ENCODE measurements at regions not wholly inside any gene's neighbourhood (a gene's known extent, or its start where the extent isn't known, plus 50 kb on each side); places are given as distances from the start of the nearest gene placed in this dataset.

GRCh38 chr2:114201781-114202180 lies 240.7 kb upstream of the DPP10 start:
- no peak overlapping the region for H3K4me3 Mint-ChIP-seq
- no peak for DNase-seq (ENCODE audit: low spot score in 2 of 2, unreplicated experiment in 2 of 2)
- H3K27me3 Mint-ChIP-seq (ENCODE audit: low read depth): no peaks in the 10 kb centered on the region
- no peak overlapping the region for H3K27ac Mint-ChIP-seq
- H3K4me1 Mint-ChIP-seq: no peaks in the 10 kb centered on the region
- no peak for TF ChIP-seq CTCF (IDR thresholded peaks at IDR 0.05; ENCODE audit: unreplicated experiment)
- H3K36me3 Mint-ChIP-seq: no peaks in the 10 kb centered on the region
- H3K9me3 Mint-ChIP-seq: peaks cover 25% of the 10 kb centered on the region

GRCh38 chr2:114203679-114204078 lies 238.8 kb upstream of the DPP10 start:
- Mint-ChIP-seq H3K27ac (no peak overlapping the region), H3K4me3 (no peak overlapping the region), H3K9me3 (peaks cover 30% of the 10 kb centered on the region), H3K4me1 (no peaks in the 10 kb centered on the region), H3K36me3 (no peaks in the 10 kb centered on the region), H3K27me3 (ENCODE audit: low read depth) (no peaks in the 10 kb centered on the region)
- no peak for TF ChIP-seq CTCF (IDR thresholded peaks at IDR 0.05; ENCODE audit: unreplicated experiment)
- DNase-seq (ENCODE audit: low spot score in 2 of 2, unreplicated experiment in 2 of 2): no peak

GRCh38 chr2:114213808-114214207 lies 228.6 kb upstream of the DPP10 start:
- Mint-ChIP-seq H3K9me3 (no peaks in the 10 kb centered on the region), H3K4me1 (peaks cover 18% of the 10 kb centered on the region), H3K27me3 (ENCODE audit: low read depth) (peaks cover 14% of the 10 kb centered on the region), H3K27ac (no peak overlapping the region), H3K36me3 (no peaks in the 10 kb centered on the region), H3K4me3 (no peak overlapping the region)
- DNase-seq (ENCODE audit: low spot score in 2 of 2, unreplicated experiment in 2 of 2): no peak
- no peak for TF ChIP-seq CTCF (IDR thresholded peaks at IDR 0.05; ENCODE audit: unreplicated experiment)

DNA sequence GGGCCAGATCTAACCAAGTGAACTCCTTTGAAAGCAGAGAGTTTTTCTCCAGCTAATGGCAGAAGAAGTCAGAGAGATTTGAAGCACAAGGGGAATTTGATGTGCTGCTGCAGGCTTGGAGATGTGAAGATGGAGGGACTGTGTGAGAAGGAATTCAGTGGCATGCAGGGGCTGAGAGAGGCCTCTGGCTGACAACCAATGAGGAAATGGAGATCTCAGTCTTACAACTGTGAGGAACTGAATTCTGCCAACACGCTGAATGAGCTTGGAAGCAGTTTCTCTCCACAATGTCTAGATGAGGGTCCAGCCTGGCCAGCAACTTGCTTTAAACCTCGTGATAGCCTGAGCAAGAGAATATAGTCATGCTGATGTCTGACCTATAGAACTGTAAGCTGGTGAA lies 224.1 kb upstream of the DPP10 start:
- no peaks in the 10 kb centered on the region for H3K9me3 Mint-ChIP-seq
- no peak for TF ChIP-seq CTCF (IDR thresholded peaks at IDR 0.05; ENCODE audit: unreplicated experiment)
- peaks cover 22% of the 10 kb centered on the region for H3K4me1 Mint-ChIP-seq
- no peak overlapping the region for H3K4me3 Mint-ChIP-seq
- no peak for DNase-seq (ENCODE audit: low spot score in 2 of 2, unreplicated experiment in 2 of 2)
- H3K27ac Mint-ChIP-seq: no peak overlapping the region
- H3K36me3 Mint-ChIP-seq: no peaks in the 10 kb centered on the region
- H3K27me3 Mint-ChIP-seq (ENCODE audit: low read depth): peaks cover 14% of the 10 kb centered on the region

DNA sequence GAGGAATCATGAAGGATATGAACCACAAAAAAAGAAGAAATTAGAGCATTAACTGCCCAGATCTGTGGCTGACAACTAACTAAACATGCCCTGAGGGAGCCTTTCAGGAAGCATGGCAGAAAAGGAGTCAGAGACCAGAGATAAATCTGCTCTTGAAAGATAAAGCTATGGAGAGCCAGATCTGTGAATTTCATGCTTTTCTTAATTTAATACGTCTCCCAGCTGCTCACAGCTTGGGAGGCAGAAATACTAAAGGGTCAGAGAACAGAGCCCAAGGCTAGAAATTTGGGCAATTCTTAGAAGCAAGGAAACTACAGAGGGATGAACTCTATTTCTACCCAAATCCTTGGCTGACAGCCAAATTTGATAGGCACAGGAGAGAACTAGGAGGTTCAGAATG lies 223.0 kb upstream of the DPP10 start:
- Mint-ChIP-seq H3K4me1 (peaks cover 15% of the 10 kb centered on the region), H3K36me3 (no peaks in the 10 kb centered on the region), H3K9me3 (no peaks in the 10 kb centered on the region), H3K27ac (no peak overlapping the region), H3K27me3 (ENCODE audit: low read depth) (peaks cover 15% of the 10 kb centered on the region), H3K4me3 (no peak overlapping the region)
- no peak for TF ChIP-seq CTCF (IDR thresholded peaks at IDR 0.05; ENCODE audit: unreplicated experiment)
- DNase-seq (ENCODE audit: low spot score in 2 of 2, unreplicated experiment in 2 of 2): no peak

- Mint-ChIP-seq H3K27ac (no peak overlapping the region), H3K4me1 (peaks cover 15% of the 10 kb centered on the region), H3K36me3 (no peaks in the 10 kb centered on the region)
Observed at GRCh38 chr2:114222344-114222743, 220.1 kb upstream of the DPP10 start.

More at GRCh38 chr2:114222344-114222743, 220.1 kb upstream of the DPP10 start:
- H3K4me3 Mint-ChIP-seq: no peak overlapping the region
- no peaks in the 10 kb centered on the region for H3K9me3 Mint-ChIP-seq
- no peak for DNase-seq (ENCODE audit: low spot score in 2 of 2, unreplicated experiment in 2 of 2)
- no peak for TF ChIP-seq CTCF (IDR thresholded peaks at IDR 0.05; ENCODE audit: unreplicated experiment)
- peaks cover 5% of the 10 kb centered on the region for H3K27me3 Mint-ChIP-seq (ENCODE audit: low read depth)

All from mesothelial cell of epicardium (in vitro differentiated cells).